Lung (tissue), 11 donors: ENCODE measurements at regions not wholly inside any gene's neighbourhood (a gene's known extent, or its start where the extent isn't known, plus 50 kb on each side); places are given as distances from the start of the nearest gene placed in this dataset.
A peak's percentile ranks its signal among the peaks of the same experiment; 100 is the strongest.

Source experiments
- ATAC-seq: fragments of 200-7000 bp; cut with Tn5 transposase; one replicate; pipeline ENCODE4 v1.9.1; 2020; ENCODE audit warnings: moderate number of reproducible peaks; ENCODE audit not compliant: insufficient read depth, low FRiP score
- DNase-seq, 3 donors: peaks; one replicate each; pipeline ENCODE4 v3.0.0-alpha.2; 2013 to 2017
- H3K27ac ChIP-seq, 2 donors: one replicate each; pipeline ENCODE4 v1.5.1; 2013; ENCODE audit warnings: mild to moderate bottlenecking in 2 of 2, moderate library complexity in 2 of 2, control low read depth in 1 of 2, inconsistent platforms in 1 of 2, low read depth in 1 of 2, low read length in 1 of 2
- H3K27me3 ChIP-seq, 3 donors: one replicate each; pipeline ENCODE4 v1.5.1; 2013; ENCODE audit warnings: low read length in 2 of 3; ENCODE audit not compliant: control insufficient read depth in 3 of 3, insufficient read depth in 3 of 3
- H3K36me3 ChIP-seq, 4 donors: one replicate each; pipeline ENCODE4 v1.5.1; 2013; ENCODE audit warnings: low read length in 4 of 4, mild to moderate bottlenecking in 1 of 4, moderate library complexity in 1 of 4; ENCODE audit not compliant: control insufficient read depth in 4 of 4, insufficient read depth in 4 of 4
- H3K4me1 ChIP-seq, 5 donors: one replicate each; pipeline ENCODE4 v1.5.1; 2013; ENCODE audit warnings: low read length in 5 of 5, mild to moderate bottlenecking in 2 of 5, moderate library complexity in 1 of 5; ENCODE audit not compliant: control insufficient read depth in 5 of 5, insufficient read depth in 5 of 5
- H3K4me3 ChIP-seq: one replicate; pipeline ENCODE4 v1.5.1; 2013; ENCODE audit warnings: mild to moderate bottlenecking, control low read depth, moderate library complexity
- H3K9ac ChIP-seq, 2 donors: one replicate each; pipeline ENCODE4 v1.5.1; 2013; ENCODE audit warnings: low read length in 2 of 2, control low read depth in 1 of 2; ENCODE audit not compliant: insufficient read depth in 1 of 2
- H3K9me3 ChIP-seq, 4 donors: one replicate each; pipeline ENCODE4 v1.5.1; 2013; ENCODE audit warnings: low read length in 3 of 4, mild to moderate bottlenecking in 1 of 4, moderate library complexity in 1 of 4; ENCODE audit not compliant: control insufficient read depth in 4 of 4, insufficient read depth in 3 of 4
- CTCF ChIP-seq: IDR thresholded peaks from 2 replicates; pipeline ENCODE4 v1.5.1; 2012; ENCODE audit warnings: mild to moderate bottlenecking; ENCODE audit errors: control extremely low read depth, extremely low read depth
- WGBS, 2 donors: extraction: QIAGEN DNeasy Blood & Tissue Kit; methylation state at CpG; one replicate each; pipeline ENCODE4 v1.1.7; 2013; 5-methylcytosine and 5-hydroxymethylcytosine counted together
- donor health status: control.
- donor health status: control.
- donor health status: Bipolar disorder and iron deficiency.
- donor health status: healthy.
- donor health status: DM: yes; HTN: yes; CAD: no.

- H3K9me3 ChIP-seq: peaks cover 0 to 2% (median 0%) of the 10 kb centered on the region in 4 donors
- no peaks in the 10 kb centered on the region for H3K4me1 ChIP-seq
- peaks cover 0 to 4% (median 3%) of the 10 kb centered on the region in 3 donors for H3K27me3 ChIP-seq
- DNase-seq (no peak), ATAC-seq (no peak)
- no peak overlapping the region for H3K9ac ChIP-seq
- H3K27ac ChIP-seq: no peak overlapping the region
- WGBS, 2 donors: 92 to 93% methylated on average over 7 of the region's 7 CpGs
- H3K36me3 ChIP-seq: no peaks in the 10 kb centered on the region
- no peak overlapping the region for H3K4me3 ChIP-seq
- no peak for TF ChIP-seq CTCF
Measured at GRCh38 chr22:48142388-48142787, 1379.9 kb downstream of the TBC1D22A start.

DNA sequence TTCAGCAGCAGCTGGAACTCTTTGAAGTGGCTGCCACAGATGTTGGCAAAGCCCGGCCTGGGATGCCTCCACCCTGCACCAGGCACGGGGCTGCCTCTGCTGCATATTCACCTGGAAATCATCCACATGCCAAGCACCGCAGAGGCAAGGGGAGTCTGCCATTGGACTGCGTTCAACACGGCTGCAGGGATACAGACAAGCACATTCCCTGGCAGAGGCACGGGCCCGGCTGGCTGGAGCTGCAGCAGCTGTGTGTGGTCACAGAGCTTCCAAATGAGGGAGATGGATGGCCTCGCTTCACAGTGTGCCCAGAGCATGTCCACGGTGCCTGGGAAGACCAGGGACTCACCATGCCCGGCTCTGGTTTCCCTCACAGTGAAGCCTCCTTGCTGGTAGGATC is 1378.9 kb downstream of the TBC1D22A start:
- peak in 2 of 3 donors; percentile 6 to 11 for DNase-seq
- no peak overlapping the region for H3K9ac ChIP-seq
- WGBS, 2 donors: 73 to 87% methylated on average over 10 of the region's 10 CpGs

DNA sequence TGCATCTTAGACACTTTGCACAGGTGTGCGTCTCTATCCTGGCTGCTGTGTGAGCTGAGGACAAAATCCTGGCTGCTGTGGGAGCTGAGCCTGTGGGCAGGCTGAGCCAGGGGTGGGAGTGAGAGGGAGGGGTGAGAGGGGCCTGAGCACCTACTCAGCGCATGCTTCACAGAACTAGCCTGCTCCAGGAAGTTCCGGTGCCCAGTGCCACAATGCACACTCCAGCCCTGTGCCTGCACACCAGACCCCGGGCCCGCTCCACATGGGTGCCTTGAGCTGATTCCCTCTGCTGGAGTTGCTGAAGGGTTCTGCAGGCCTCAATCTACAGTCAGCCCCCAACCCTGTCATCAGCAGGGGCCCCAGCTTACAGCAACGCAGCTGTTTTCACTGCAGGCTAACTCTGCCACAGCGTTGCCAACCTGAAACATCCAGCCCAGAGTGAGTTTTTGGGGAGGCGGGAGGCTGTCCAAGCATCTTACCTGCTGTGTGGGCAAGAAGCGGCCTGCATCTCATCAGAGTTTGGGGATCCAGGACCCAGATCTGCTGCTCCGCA is 1377.9 kb downstream of the TBC1D22A start:
- TF ChIP-seq CTCF: no peak
- peaks cover 0 to 1% (median 0%) of the 10 kb centered on the region in 4 donors for H3K9me3 ChIP-seq
- H3K4me1 ChIP-seq: peaks cover 0 to 3% (median 0%) of the 10 kb centered on the region in 5 donors
- H3K36me3 ChIP-seq: no peaks in the 10 kb centered on the region
- no peak for DNase-seq
- no peak overlapping the region for H3K9ac ChIP-seq
- ATAC-seq: no peak
- WGBS, 2 donors: 91 to 96% methylated on average over 10 of the region's 10 CpGs
- no peak overlapping the region for H3K27ac ChIP-seq
- no peak overlapping the region for H3K4me3 ChIP-seq
- H3K27me3 ChIP-seq: peaks cover 0 to 3% (median 2%) of the 10 kb centered on the region in 3 donors

More for the DNA sequence above, 1378.9 kb downstream of the TBC1D22A start:
- Histone ChIP-seq H3K27ac (no peak overlapping the region), H3K36me3 (no peaks in the 10 kb centered on the region), H3K4me1 (no peaks in the 10 kb centered on the region), H3K27me3 (peaks cover 0 to 4% (median 3%) of the 10 kb centered on the region in 3 donors), H3K4me3 (no peak overlapping the region), H3K9me3 (peaks cover 0 to 2% (median 0%) of the 10 kb centered on the region in 4 donors)
- ATAC-seq: no peak
- no peak for TF ChIP-seq CTCF

- DNase-seq (no peak), ATAC-seq (no peak)
- no peak for TF ChIP-seq CTCF
- Histone ChIP-seq H3K27me3 (peaks cover 0 to 3% (median 2%) of the 10 kb centered on the region in 3 donors), H3K4me1 (peaks cover 0 to 3% (median 0%) of the 10 kb centered on the region in 5 donors), H3K36me3 (no peaks in the 10 kb centered on the region), H3K9me3 (no peaks in the 10 kb centered on the region), H3K4me3 (no peak overlapping the region), H3K9ac (no peak overlapping the region), H3K27ac (no peak overlapping the region)
- 82 to 94% methylated on average over 8 of the region's 8 CpGs for WGBS, 2 donors
Measured at GRCh38 chr22:48139776-48140175, 1377.3 kb downstream of the TBC1D22A start.
